Panc1 (cell line): ENCODE measurements at regions not wholly inside any gene's neighbourhood (a gene's known extent, or its start where the extent isn't known, plus 50 kb on each side); places are given as distances from the start of the nearest gene placed in this dataset.

ENCODE experiments used
- ATAC-seq: fragments of 200-7000 bp; cut with Tn5 transposase; 2 replicates; pipeline ENCODE4 v1.9.1; 2020; ENCODE audit warnings: mild to moderate bottlenecking, moderate library complexity
- BruUV-seq: library from RNA; stranded (reverse); fragments of 400-500 nt; replicated peaks from 2 replicates; lab custom pipeline; 2021; lab: Mats Ljungman, UMichigan
- CTCF ChIA-PET: fragments of 300-600 bp; sonication (Branson Sonifier 250); formaldehyde crosslinking; loops from one replicate; lab custom pipeline; 2022; ENCODE audit warnings: antibody characterized with exemption; lab: Charles Lee
- POLR2A ChIA-PET: fragments of 300-600 bp; sonication (Branson Sonifier 250); formaldehyde crosslinking; loops from one replicate; lab custom pipeline; 2022; ENCODE audit warnings: antibody characterized with exemption; lab: Charles Lee
- DNase-seq: peaks from one replicate; pipeline ENCODE4 v3.0.0-alpha.2; 2010; ENCODE audit warnings: low read depth, low spot score
- H3K27ac ChIP-seq: 2 replicates; pipeline ENCODE4 v1.5.1; 2011; ENCODE audit warnings: mild to moderate bottlenecking, low read length, inconsistent platforms
- H3K27me3 ChIP-seq: fragments of 200-500 bp; sonication (Bioruptor generic); 2 replicates; pipeline ENCODE4 v1.6.0; 2014; ENCODE audit warnings: low read length, inconsistent platforms; ENCODE audit not compliant: control insufficient read depth, insufficient read depth
- H3K36me3 ChIP-seq: fragments of 200-500 bp; sonication (Bioruptor generic); 2 replicates; pipeline ENCODE4 v1.5.1; 2014; ENCODE audit warnings: inconsistent platforms, mild to moderate bottlenecking, low read length, moderate library complexity; ENCODE audit not compliant: control insufficient read depth, insufficient read depth
- H3K4me1 ChIP-seq: 2 replicates; pipeline ENCODE4 v1.5.1; 2011; ENCODE audit warnings: inconsistent platforms, mild to moderate bottlenecking, low read length, moderate library complexity; ENCODE audit not compliant: control insufficient read depth, insufficient read depth
- H3K4me3 ChIP-seq, 2 experiments: 2 replicates each; pipeline ENCODE4 v1.5.1; 2011 to 2012; ENCODE audit warnings: low read depth in 2 of 2, low read length in 2 of 2, mild to moderate bottlenecking in 2 of 2, inconsistent platforms in 1 of 2, moderate library complexity in 1 of 2
- H3K9me3 ChIP-seq: fragments of 200-500 bp; sonication (Bioruptor generic); 2 replicates; pipeline ENCODE4 v1.5.1; 2014; ENCODE audit warnings: low read depth, mild to moderate bottlenecking, inconsistent platforms, low read length, moderate library complexity; ENCODE audit not compliant: control insufficient read depth, insufficient read depth
- POLR2AphosphoS5 ChIP-seq: IDR thresholded peaks from 2 replicates; pipeline ENCODE4 v1.6.1; 2012; ENCODE audit warnings: mild to moderate bottlenecking, low read depth, low read length, moderate library complexity
- SIN3A ChIP-seq: IDR thresholded peaks from 2 replicates; pipeline ENCODE4 v1.6.1; 2012; ENCODE audit warnings: low read depth, mild to moderate bottlenecking, low read length, moderate library complexity, borderline replicate concordance; ENCODE audit not compliant: insufficient read depth
- TCF7L2 ChIP-seq: IDR thresholded peaks from 2 replicates; pipeline ENCODE4 v1.6.1; 2011; ENCODE audit warnings: mild to moderate bottlenecking, low read depth, low read length, inconsistent platforms
- in situ Hi-C: cut with HindIII; loops from 2 replicates; pipeline ENCODE4 v1.10.0; 2016; ENCODE audit warnings: low sequenced_read_pairs, low pct_unique_long_range_greater_than_20kb
- intact Hi-C: fragments of 100-400 bp; cut with micrococcal nuclease; formaldehyde crosslinking; loops from one replicate; pipeline ENCODE4 v1.10.0; 2022; ENCODE audit not compliant: unreplicated experiment
- TF ChIP-seq, protein P1 (sequence below): fragments of 450-650 bp; IDR thresholded peaks from 2 replicates; pipeline ENCODE4 v1.5.1; 2017; ENCODE audit warnings: mild to moderate bottlenecking
- TF ChIP-seq, protein P2 (sequence below), 2 experiments: IDR thresholded peaks; 2 replicates each; pipeline ENCODE4 v1.6.1; 2011 to 2012; ENCODE audit warnings: low read depth in 2 of 2, control low read depth in 1 of 2, low read length in 1 of 2, mild to moderate bottlenecking in 1 of 2, moderate library complexity in 1 of 2; ENCODE audit not compliant: insufficient read depth in 1 of 2

DNA sequence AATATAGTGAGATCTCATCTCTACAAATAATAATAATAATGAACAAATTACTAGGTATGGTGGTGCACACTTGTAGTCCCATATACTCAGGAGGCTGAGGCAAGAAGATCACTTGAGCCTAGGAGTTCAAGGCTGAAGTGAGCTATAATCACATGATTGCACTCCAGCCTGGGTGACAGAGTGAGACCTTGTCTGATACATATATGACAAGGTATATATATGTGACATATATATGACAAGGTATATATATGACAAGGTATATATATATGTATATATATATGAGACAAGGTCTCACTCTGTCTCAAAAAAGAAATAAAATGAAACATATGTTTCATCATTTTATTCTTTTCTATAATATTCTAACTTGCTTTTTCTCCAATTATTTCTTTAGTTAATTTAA lies 278.1 kb upstream of the TET2 start:
- in situ Hi-C loops: no loop called here
- BruUV-seq: no TSS peak
- no peak overlapping the region for H3K27ac ChIP-seq
- intact Hi-C loops: no loop called here
- ATAC-seq (no peak), DNase-seq (no peak)
- ChIA-PET CTCF (no interaction called here), POLR2A (interaction anchor here (0.6 kb wide), 1 partner anchor 244 kb away, joined by 3 read pairs; no protein-coding TSS in a partner anchor)
- TF ChIP-seq, protein P1, sequence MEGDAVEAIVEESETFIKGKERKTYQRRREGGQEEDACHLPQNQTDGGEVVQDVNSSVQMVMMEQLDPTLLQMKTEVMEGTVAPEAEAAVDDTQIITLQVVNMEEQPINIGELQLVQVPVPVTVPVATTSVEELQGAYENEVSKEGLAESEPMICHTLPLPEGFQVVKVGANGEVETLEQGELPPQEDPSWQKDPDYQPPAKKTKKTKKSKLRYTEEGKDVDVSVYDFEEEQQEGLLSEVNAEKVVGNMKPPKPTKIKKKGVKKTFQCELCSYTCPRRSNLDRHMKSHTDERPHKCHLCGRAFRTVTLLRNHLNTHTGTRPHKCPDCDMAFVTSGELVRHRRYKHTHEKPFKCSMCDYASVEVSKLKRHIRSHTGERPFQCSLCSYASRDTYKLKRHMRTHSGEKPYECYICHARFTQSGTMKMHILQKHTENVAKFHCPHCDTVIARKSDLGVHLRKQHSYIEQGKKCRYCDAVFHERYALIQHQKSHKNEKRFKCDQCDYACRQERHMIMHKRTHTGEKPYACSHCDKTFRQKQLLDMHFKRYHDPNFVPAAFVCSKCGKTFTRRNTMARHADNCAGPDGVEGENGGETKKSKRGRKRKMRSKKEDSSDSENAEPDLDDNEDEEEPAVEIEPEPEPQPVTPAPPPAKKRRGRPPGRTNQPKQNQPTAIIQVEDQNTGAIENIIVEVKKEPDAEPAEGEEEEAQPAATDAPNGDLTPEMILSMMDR: no peak
- TF ChIP-seq TCF7L2 (no peak), POLR2AphosphoS5 (no peak), SIN3A (no peak)
- TF ChIP-seq, protein P2, sequence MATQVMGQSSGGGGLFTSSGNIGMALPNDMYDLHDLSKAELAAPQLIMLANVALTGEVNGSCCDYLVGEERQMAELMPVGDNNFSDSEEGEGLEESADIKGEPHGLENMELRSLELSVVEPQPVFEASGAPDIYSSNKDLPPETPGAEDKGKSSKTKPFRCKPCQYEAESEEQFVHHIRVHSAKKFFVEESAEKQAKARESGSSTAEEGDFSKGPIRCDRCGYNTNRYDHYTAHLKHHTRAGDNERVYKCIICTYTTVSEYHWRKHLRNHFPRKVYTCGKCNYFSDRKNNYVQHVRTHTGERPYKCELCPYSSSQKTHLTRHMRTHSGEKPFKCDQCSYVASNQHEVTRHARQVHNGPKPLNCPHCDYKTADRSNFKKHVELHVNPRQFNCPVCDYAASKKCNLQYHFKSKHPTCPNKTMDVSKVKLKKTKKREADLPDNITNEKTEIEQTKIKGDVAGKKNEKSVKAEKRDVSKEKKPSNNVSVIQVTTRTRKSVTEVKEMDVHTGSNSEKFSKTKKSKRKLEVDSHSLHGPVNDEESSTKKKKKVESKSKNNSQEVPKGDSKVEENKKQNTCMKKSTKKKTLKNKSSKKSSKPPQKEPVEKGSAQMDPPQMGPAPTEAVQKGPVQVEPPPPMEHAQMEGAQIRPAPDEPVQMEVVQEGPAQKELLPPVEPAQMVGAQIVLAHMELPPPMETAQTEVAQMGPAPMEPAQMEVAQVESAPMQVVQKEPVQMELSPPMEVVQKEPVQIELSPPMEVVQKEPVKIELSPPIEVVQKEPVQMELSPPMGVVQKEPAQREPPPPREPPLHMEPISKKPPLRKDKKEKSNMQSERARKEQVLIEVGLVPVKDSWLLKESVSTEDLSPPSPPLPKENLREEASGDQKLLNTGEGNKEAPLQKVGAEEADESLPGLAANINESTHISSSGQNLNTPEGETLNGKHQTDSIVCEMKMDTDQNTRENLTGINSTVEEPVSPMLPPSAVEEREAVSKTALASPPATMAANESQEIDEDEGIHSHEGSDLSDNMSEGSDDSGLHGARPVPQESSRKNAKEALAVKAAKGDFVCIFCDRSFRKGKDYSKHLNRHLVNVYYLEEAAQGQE (IDR thresholded peaks at IDR 0.05; ENCODE audit: insufficient read depth in 1 of 2, low read depth in 2 of 2, low read length in 1 of 2): no peak
- H3K36me3 ChIP-seq: no peaks in the 10 kb centered on the region
- H3K4me3 ChIP-seq: no peak overlapping the region
- no peaks in the 10 kb centered on the region for H3K4me1 ChIP-seq
- no peaks in the 10 kb centered on the region for H3K27me3 ChIP-seq
- no peaks in the 10 kb centered on the region for H3K9me3 ChIP-seq

DNA sequence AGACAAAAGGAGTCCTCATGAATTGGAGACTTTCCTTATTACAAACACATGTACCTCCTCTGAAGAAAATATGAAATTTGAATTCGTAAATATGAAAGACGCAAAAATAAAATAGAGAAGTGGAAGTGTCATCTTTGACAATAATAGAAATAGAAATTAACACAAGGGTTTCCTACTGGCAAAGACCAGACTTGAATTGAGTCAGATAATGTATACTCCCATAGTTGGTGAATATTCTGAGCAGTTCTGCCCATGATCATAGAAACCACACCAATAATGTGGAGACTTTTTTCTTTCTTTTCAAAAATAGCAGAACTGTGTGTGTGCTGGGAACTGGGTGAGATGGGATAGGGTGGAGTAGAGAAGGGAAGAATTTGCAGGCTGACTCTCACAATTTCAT lies 277.7 kb upstream of the TET2 start:
- intact Hi-C loops: no loop called here
- in situ Hi-C loops: no loop called here
- Histone ChIP-seq H3K27ac (no peak overlapping the region), H3K9me3 (no peaks in the 10 kb centered on the region), H3K36me3 (no peaks in the 10 kb centered on the region), H3K4me1 (no peaks in the 10 kb centered on the region), H3K4me3 (no peak overlapping the region), H3K27me3 (no peaks in the 10 kb centered on the region)
- CTCF ChIA-PET: no interaction called here
- POLR2A ChIA-PET: interaction anchor here (0.6 kb wide), 1 partner anchor 244 kb away, joined by 3 read pairs; no protein-coding TSS in a partner anchor
- no peak for ATAC-seq
- no TSS peak for BruUV-seq
- TF ChIP-seq SIN3A: no peak
- TF ChIP-seq POLR2AphosphoS5: no peak
- TF ChIP-seq, protein P2 (IDR thresholded peaks at IDR 0.05; ENCODE audit: insufficient read depth in 1 of 2, low read depth in 2 of 2, low read length in 1 of 2): no peak
- TF ChIP-seq TCF7L2: no peak
- TF ChIP-seq, protein P1: no peak
- no peak for DNase-seq
